ENCODE measurements at regions not wholly inside any gene's neighbourhood (a gene's known extent, or its start where the extent isn't known, plus 50 kb on each side); places are given as distances from the start of the nearest gene placed in this dataset.

- DNase-seq = no peak
Measured at GRCh38 chr11:81515566-81515965, 1218.1 kb downstream of the FAM181B start.

DNA sequence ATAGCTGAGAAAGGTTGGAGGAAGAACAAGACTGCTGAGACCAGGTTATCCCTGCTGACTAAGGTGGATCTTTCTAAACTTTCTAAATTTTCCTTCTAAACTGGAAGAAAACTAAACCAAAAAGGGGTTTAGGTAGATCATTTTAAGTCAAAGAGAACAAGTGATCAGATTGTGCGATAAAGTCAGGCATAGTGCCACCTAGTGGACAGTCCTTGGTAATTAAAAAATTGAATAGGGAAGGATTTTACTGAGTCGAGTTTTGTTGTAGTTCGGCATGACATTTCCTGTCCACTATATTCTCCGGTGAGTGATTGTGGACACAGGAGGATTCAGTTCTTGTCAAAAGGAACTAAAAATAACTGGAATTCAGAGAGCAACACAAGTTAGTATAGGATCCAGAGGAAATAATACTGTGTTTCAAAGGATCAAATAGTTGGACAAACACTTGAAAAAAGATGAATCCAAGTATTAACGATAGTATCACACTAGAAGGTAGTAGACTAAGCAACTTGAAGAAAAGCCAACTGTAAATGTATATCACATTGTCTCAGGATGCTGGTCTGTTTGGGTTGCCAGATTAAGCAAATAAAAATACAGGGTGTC, 1236.4 kb downstream of the FAM181B start:
- DNase-seq = peak in 1 of 14 donors; percentile 0

DNA sequence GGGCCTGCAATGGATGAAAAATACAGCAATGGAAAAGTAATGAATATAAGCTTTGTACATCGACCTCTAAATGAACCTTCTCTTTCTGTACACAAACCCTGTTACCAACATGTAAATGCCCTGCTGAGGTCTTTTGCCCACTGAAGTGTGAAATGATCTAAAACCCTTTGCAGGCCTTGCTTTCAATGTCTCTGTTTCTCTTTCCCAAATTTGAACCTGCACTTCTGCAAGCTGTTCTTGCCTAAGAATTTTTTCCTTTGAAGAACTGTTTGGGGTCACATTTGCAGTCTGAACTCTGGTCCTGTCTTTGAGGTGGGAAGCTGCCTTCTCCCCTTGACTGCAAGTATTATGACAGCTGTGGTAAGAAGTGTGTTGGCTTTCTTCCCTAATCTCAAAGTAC, 1237.1 kb downstream of the FAM181B start:
- DNase-seq = no peak

- DNase-seq = no peak
Measured at GRCh38 chr11:81495699-81496292, 1237.9 kb downstream of the FAM181B start.

DNA sequence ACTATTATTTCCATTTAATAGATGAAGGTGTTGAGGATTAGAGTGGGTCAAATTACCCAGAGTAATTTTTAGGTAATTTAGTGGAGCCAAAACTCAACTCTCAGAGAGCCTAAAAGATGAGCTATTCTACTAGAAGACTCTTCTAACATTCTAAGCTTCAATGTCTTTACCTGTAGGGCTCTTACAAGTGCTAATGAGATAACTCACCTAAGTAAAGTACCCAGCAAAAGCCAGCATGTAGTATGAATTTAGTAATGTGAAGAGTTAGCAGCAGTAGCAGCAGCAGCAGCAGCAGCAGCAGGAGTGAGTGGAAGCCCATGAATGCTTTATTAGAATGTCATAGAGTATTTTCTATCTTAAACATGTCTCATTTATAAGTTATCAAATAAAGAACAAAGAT, 1239.2 kb downstream of the FAM181B start:
- DNase-seq = no peak

DNA sequence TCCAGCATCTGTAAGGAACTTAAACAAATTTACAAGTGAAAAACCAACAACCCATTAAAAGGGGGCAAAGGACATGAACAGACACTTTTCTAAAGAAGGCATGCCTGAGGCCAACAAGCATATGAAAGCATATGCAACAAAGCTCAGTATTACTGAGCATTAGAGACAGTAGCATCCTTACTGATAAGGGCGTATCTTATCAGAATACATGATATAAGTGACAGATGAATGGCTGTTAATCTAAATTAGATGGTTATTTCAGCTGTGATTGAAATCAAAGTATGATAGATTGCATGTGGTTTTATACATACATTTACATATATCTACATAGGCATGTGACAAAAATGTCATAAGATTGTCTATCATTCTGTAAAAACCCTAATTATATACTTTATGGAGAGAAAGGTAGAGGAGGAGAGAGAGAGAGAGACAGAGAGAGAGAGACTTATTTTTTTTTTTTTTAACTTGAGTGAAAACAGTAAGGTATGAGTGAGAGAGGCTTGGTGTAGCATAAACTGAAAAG, 1240.7 kb downstream of the FAM181B start:
- DNase-seq = no peak

- no peak for DNase-seq
Measured at GRCh38 chr11:81487109-81487508, 1246.6 kb downstream of the FAM181B start.

- no peak for DNase-seq
Measured at GRCh38 chr11:81484196-81484595, 1249.5 kb downstream of the FAM181B start.

DNA sequence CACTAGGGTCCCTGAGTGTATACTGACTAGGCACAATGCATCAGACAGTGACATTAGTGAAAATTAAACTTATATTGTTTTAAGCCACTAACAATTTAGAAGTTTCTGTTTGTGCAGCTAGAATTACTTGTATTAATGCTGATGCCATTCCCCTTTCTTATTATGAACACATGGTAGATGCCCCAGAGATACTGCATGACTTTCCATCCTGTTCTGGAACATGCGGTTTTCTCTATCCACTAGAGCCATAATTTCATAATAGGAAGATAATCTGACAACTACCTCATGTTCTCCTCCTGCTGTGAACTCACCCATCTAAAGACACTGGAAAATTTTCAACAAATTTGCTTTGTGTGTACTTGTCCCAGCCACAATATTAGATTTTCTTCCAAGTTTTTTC, 1256.4 kb downstream of the FAM181B start:
- DNase-seq = no peak

GRCh38 chr11:81476345-81476744, 1257.3 kb downstream of the FAM181B start:
- no peak for DNase-seq

DNA sequence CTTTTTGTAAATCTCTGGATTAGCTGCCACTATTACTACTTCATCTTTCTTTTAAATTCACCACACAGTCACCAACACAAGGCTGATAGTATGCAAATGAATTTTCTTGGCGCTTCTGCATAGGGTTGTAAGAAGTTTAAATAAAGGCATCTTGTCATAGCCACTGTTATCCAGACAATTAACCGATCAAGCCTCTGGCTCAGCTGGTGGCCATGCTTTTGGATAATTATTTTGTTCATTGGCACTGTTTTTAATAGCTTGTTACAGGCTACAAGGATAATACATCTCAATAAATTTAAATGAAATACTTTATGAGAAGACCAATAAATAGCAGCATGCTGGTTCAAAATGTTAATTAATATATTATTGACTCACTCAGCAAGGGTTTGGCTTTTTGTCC, 1261.0 kb downstream of the FAM181B start:
- DNase-seq = no peak

- no peak for DNase-seq
Measured at GRCh38 chr11:81470446-81470845, 1263.2 kb downstream of the FAM181B start.

DNA sequence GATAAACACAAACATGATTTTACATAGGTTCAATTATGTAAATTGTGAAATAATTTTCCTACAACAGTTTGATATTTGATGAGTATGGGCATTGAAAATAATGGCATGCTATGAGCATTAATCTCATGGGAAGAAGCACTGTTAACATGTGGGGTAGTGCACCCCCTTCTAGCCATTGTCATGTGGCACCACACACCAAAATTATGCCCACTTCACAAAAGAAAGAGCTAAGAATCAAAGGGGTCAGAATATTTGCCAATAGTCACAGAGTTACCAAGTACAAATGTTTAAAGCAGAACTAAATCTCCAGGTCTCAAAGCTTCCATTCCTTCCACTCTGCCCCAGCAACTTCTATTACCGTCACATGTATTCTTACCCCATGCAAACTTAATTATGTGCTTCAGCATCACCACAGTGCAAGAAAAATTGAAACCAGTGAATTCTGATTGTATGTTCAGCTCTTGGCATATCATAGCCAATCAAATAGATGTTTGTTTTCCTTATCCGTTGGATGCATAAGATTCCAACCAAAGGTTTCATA, 1273.8 kb downstream of the FAM181B start:
- DNase-seq = no peak

DNA sequence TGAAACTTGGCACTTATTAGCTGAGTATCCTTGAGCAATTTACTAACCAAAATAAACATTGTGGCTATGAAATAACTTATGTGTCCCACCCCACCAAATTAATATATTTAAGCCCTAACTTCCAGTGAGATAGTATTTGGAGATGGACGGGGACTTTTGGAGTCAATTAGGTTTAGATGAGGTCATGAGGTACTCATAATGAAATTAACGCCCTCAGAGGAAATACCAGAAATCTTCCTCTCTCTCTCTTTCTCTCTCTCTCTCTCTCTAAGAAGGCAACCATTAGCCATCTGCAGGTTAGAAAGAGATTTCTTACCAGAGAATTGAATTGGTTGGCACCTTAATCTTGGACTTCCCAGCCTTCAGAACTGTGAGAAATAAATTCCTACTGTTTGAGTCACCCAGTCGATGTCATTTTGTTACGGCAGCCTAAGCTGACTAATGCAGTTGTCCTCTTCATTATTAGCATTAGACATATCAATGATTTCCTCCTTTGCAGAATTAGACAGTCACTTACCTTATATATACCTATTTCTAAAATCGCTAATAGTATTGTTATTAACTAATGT, 1284.0 kb downstream of the FAM181B start:
- DNase-seq = no peak

- DNase-seq = no peak
Measured at GRCh38 chr11:81444297-81444696, 1289.4 kb downstream of the FAM181B start.

DNA sequence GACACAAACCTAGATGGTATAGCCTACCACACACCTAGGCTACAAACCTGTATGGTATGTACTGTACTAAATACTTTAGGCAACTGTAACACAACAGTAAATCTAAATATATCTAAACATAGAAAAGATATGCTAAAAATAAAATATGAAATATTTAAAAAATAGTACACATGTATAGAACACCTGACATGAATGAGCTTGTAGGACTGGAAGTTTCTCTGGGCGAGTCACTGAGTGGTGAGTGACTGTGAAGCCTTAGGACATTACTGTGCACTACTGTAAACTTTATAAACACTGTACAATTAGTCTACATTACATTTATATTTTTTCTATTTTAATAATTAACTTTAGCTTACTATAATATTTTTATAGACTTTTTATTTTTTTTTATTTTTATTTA, 1301.3 kb downstream of the FAM181B start:
- no peak for DNase-seq

GRCh38 chr11:81424822-81425221, 1308.8 kb downstream of the FAM181B start:
- no peak for DNase-seq

DNA sequence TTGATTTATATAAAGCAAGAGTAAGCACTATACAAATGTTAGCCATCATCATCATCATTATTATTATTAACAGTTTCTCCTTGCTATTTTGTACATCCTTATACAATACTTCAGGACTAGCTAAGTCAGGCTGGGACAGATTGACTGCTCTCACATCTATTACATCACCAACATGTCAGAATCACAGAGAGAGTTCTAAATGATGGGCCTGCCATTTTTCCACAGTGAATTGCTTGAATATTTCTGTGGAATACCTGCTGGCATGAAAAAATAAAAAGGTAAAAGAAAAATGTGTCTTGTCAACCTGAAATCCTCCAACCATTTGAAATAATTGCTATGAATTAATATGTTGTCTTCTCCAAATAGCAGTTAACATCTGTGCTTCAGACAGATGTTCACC, 1311.3 kb downstream of the FAM181B start:
- no peak for DNase-seq

GRCh38 chr11:81421251-81421860, 1312.3 kb downstream of the FAM181B start:
- DNase-seq = no peak

GRCh38 chr11:81420668-81421250, 1312.9 kb downstream of the FAM181B start:
- DNase-seq = no peak

GRCh38 chr11:81397316-81397715, 1336.3 kb downstream of the FAM181B start:
- no peak for DNase-seq

GRCh38 chr11:81394311-81394710, 1339.4 kb downstream of the FAM181B start:
- DNase-seq = no peak

GRCh38 chr11:81388326-81388725, 1345.3 kb downstream of the FAM181B start:
- DNase-seq = no peak
